ENCODE measurements at regions not wholly inside any gene's neighbourhood (a gene's known extent, or its start where the extent isn't known, plus 50 kb on each side); places are given as distances from the start of the nearest gene placed in this dataset.
A peak's percentile ranks its signal among the peaks of the same experiment; 100 is the strongest.

GRCh38 chr5:174608631-174609097 is 115.7 kb upstream of the MSX2 start (continued):
- no peak for TF ChIP-seq EZH2phosphoT487 (IDR thresholded peaks at IDR 0.05; ENCODE audit: borderline replicate concordance)
- TF ChIP-seq CEBPB (IDR thresholded peaks at IDR 0.05; ENCODE audit: low read depth): 0 out of 2 replicates have a peak, but pooled peaks have one; percentile 29
- TF ChIP-seq, protein P1, sequence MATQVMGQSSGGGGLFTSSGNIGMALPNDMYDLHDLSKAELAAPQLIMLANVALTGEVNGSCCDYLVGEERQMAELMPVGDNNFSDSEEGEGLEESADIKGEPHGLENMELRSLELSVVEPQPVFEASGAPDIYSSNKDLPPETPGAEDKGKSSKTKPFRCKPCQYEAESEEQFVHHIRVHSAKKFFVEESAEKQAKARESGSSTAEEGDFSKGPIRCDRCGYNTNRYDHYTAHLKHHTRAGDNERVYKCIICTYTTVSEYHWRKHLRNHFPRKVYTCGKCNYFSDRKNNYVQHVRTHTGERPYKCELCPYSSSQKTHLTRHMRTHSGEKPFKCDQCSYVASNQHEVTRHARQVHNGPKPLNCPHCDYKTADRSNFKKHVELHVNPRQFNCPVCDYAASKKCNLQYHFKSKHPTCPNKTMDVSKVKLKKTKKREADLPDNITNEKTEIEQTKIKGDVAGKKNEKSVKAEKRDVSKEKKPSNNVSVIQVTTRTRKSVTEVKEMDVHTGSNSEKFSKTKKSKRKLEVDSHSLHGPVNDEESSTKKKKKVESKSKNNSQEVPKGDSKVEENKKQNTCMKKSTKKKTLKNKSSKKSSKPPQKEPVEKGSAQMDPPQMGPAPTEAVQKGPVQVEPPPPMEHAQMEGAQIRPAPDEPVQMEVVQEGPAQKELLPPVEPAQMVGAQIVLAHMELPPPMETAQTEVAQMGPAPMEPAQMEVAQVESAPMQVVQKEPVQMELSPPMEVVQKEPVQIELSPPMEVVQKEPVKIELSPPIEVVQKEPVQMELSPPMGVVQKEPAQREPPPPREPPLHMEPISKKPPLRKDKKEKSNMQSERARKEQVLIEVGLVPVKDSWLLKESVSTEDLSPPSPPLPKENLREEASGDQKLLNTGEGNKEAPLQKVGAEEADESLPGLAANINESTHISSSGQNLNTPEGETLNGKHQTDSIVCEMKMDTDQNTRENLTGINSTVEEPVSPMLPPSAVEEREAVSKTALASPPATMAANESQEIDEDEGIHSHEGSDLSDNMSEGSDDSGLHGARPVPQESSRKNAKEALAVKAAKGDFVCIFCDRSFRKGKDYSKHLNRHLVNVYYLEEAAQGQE (IDR thresholded peaks at IDR 0.05; ENCODE audit: low read depth): no peak
- TF ChIP-seq SRF (IDR thresholded peaks at IDR 0.05; ENCODE audit: low read depth): peak; percentile 51; the same call in 1 of the 2 replicates
- peak; percentile 1; the same call in 1 of the 2 replicates for TF ChIP-seq JUND (IDR thresholded peaks at IDR 0.05)
- TF ChIP-seq YY1 (IDR thresholded peaks at IDR 0.05; ENCODE audit: extremely low read depth, insufficient replicate concordance, low read depth, low read length): no peak

DNA sequence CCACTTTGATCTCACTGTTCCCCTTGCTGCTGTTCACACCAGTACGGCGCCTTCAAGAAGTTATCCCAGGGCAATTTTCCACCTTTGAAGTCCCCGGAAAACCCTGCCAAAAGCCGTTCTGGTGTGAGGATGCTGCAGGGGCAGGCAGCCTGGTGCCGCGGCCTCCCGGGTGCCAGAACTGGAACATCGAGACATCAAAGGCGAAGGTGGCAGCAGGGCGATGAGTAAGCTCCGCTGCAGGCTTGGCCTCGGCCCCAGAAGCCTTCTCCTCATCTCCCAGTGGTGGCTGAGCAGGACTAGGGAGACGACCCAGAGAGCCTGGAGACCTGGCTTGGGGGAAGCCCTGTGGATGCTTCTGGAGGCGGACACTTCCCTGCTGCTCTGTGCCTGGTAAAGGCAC is 115.3 kb upstream of the MSX2 start:
- RAD21 ChIA-PET (ENCODE audit: low non-redundant PET in 1 of 2, low total read pairs in 2 of 2, uncharacterized antibody in 2 of 2, unreplicated experiment in 2 of 2): no interaction called here
- peak overlapping the region; percentile 75 for H2AFZ ChIP-seq (ENCODE audit: low read depth, low read length, poor library complexity, severe bottlenecking)
- H3K4me3 ChIP-seq (replicated peaks in 1 of 2; ENCODE audit: low read depth in 1 of 2, low read length in 2 of 2): peak overlapping the region; percentile 0 to 40
- CTCF ChIA-PET: interaction anchor here (1.0 kb wide), 1 partner anchor 190 kb away, joined by 3 read pairs; no protein-coding TSS in a partner anchor
- DNase-seq (ENCODE audit: low read depth, low spot score): peak; percentile 77
- H3K79me2 ChIP-seq (ENCODE audit: insufficient read depth, low read length): no peaks in the 10 kb centered on the region
- peaks cover 39 to 60% of the 10 kb centered on the region in 2 experiments for H3K4me1 ChIP-seq (ENCODE audit: control insufficient read depth in 1 of 2, insufficient read depth in 2 of 2, low read length in 2 of 2)
- intact Hi-C loops (cut with micrococcal nuclease): no loop called here
- peak; percentile 80 for ATAC-seq
- POLR2A ChIA-PET: no interaction called here
- BruUV-seq (replicated peaks): no TSS peak
- H3K36me3 ChIP-seq (ENCODE audit: control insufficient read depth in 1 of 2, insufficient read depth in 2 of 2, low read length in 2 of 2): no peaks in the 10 kb centered on the region
- no peaks in the 10 kb centered on the region for H3K27me3 ChIP-seq (ENCODE audit: insufficient read depth, low read length)
- H3K9me3 ChIP-seq (ENCODE audit: control insufficient read depth in 1 of 2, insufficient read depth in 1 of 2, low read depth in 1 of 2, low read length in 2 of 2): no peaks in the 10 kb centered on the region
- peak overlapping the region; percentile 77 for H3K4me2 ChIP-seq (ENCODE audit: low read length)
- peak overlapping the region; percentile 57 for H3K27ac ChIP-seq (ENCODE audit: low read depth, low read length)
- peak overlapping the region; percentile 29 for H3K9ac ChIP-seq (ENCODE audit: low read length)
- H4K20me1 ChIP-seq (ENCODE audit: insufficient read depth): no peaks in the 10 kb centered on the region
- no peaks in the 10 kb centered on the region for H3K9me2 ChIP-seq (ENCODE audit: insufficient read depth)
- TF ChIP-seq, protein P1 (IDR thresholded peaks at IDR 0.05; ENCODE audit: low read depth): no peak
- TF ChIP-seq POLR2AphosphoS5 (IDR thresholded peaks at IDR 0.05; ENCODE audit: low read depth, low read length) (no peak), SIN3A (IDR thresholded peaks at IDR 0.05; ENCODE audit: low read depth) (peak; percentile 66; the same call in 1 of the 2 replicates), EZH2phosphoT487 (IDR thresholded peaks at IDR 0.05; ENCODE audit: borderline replicate concordance) (no peak), CTCF (IDR thresholded peaks at IDR 0.05 in 2 of 3, conservative IDR thresholded peaks at IDR 0.05 in 1 of 3; ENCODE audit: borderline replicate concordance in 1 of 3, insufficient read depth in 1 of 3, low read depth in 2 of 3, low read length in 2 of 3) (no peak), ZNF274 (IDR thresholded peaks at IDR 0.05; ENCODE audit: low read depth, low read length) (no peak), FOSL1 (IDR thresholded peaks at IDR 0.05; ENCODE audit: low read depth) (peak; percentile 64)
- TF ChIP-seq, protein P2, sequence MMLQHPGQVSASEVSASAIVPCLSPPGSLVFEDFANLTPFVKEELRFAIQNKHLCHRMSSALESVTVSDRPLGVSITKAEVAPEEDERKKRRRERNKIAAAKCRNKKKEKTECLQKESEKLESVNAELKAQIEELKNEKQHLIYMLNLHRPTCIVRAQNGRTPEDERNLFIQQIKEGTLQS (IDR thresholded peaks at IDR 0.05): no peak

Data from HCT116 (cell line).